ENCODE measurements at regions not wholly inside any gene's neighbourhood (a gene's known extent, or its start where the extent isn't known, plus 50 kb on each side); places are given as distances from the start of the nearest gene placed in this dataset.

DNA sequence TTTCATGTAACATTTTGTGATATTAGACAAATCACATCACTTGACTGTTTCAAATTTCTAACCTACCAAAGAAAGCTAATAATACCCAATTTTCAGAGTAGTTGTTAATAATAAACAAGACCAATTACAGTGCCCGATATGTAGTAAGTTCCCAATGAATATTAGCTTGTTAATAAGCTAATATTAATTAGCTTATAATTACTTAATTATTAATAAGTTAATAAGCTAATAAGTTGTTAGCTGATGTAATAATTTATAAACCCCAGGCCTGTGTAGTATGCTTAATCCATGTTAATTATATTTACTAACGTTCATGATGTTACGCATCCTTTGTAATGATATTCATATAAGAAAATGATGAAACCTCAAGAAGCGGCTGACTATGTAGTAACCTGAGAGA, 643.8 kb upstream of the KIRREL3 start:
- no peak for DNase-seq (ENCODE audit: low read depth in 2 of 2)

DNA sequence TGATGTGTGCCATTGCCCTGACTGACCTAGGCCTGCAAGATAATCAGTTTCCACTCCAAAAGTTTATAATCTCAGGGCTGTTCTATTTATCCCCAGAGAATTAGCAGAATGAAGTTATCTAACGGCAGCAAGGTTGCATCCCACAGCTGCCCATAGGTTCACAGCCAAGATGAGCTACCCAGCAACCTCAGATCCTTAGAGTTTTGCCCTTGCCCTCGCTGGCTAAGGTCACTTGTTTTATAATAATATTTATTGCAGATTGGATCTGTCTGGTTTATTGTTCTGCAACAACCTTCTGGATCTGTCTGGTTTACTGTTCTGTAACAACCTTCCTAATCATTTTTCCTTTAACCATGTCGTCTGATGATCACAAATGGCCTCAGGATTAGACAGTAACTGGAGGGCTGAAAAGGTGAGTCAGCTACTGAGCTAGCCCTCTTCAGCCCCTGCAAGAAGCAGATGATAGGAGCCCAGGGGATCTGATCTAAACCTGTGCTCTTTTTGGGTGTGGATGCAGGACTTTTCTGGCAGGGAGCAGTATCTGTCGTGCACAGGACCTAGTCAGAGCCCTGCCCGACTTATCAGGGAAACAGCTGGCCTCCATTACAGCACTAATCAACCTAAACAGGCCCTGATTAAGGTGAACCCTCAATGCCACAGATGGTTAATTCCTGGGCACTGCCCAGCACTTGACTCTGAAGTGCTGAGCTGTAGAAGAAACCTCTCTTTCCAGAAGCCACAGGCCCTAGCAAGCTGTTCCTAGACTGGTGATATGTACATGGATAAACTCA, 642.9 kb upstream of the KIRREL3 start:
- DNase-seq (ENCODE audit: low read depth in 2 of 2), result no peak

DNA sequence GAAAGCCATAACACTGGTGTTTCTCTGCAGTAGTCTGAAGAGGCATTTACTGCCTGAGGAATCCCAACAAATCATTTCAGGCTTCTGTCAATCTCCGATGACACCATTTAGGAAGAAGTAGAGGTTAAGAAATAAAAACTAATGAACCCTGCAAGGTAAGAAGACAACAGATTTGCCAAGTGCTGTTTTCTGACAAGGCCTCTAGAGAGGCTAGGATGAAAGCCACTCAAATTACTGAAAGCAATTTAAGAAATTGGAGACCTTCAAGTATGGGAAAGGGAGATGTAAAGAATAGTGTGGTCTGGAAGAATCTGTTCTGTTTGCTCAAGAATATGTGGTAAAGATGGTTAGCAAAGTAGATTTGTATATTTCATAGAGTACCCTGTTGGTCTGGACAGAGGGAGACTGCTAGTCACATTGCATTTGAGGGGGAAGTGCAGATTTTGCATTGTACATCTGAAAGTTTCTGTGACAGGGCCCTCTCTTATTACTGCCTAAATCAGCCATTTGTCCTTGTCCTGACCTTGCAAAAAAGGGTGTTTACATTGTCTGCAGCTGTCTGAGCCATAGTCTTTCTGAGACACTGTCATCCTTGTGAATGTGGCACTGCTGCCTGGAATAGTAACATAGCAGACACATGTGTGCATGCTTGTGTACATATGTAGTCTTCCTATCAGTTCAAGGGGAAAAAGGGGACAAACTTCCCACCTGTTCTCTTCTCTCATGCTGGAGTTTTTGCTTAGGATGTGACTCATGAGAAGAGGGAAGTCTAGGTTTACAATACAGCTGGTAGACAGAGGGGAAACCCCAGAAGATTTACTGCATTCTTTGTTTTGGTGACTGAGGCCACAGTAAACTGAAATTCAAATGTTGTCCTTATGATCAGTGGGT, 640.2 kb upstream of the KIRREL3 start:
- no peak for DNase-seq (ENCODE audit: low read depth in 2 of 2)

DNA sequence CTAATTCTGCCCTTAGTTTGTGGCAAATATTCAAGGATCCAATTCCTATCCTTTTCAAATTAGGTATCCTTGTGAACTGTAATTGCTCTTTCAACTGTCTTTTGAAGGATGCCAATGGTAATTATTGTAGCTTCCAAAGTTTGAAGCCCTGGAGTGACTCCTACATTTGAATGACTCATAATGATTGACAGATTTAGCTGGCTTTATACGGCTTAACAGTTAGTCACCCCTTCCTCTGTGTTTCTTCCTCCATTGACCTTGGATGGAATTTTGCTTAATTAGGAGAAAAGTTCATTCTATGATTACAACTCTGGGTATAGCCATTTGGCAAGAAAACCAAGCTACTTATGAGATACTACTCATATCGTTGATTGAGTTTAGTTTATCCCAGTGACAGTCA, 639.3 kb upstream of the KIRREL3 start:
- no peak for DNase-seq (ENCODE audit: low read depth in 2 of 2)

DNA sequence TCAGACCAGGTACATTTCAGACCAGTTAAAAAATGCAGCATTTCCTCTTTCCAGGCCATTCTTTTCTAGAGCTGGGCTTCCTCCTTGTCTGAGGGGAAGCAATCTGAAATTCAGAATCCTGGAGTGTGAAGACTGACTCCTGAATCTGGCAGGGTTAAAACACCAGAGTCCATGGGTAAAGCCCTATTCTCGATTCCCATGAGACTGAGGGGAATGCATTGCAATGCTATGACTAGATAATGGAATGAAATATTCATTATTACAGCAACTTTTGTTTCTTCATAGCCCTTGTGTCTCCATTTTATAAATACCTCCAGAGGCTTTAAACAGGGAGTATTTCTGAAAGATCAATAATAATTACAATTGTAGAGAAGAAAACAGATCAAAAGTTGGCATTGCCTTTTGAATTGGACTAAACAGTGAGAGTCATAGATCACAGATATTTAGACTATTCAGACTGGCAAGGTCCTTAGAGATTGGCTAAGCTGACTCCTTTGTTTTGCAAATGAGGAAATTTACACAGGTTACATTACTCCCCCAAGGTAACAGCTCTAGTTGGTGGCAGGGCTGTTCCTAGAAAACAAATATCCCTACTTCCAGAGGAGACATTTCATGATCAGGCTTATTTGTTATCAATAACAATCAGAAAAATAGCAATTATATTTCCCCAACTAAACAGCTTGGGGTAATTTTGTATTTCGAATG, 632.6 kb upstream of the KIRREL3 start:
- no peak for DNase-seq (ENCODE audit: low read depth in 2 of 2)

DNA sequence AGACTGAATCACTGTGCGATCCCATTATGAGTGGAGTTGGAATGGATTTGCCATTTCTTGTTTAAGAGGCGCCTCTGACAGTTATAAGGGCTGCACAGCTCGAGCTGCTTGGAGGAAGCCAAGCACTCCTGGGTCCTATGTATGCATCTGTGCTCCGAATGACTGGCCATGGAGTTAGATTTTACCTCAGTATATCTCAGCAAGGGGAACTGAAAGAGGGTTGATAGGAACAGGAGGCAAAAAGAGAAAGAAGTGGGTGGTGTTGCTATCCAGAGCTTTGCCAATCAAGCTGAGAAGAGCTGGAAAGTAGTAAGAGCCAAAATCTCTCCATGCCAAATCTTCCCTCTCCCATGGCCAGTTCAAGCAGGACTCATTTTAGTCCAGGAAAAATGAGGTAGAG, 632.0 kb upstream of the KIRREL3 start:
- no peak for DNase-seq (ENCODE audit: low read depth in 2 of 2)

DNA sequence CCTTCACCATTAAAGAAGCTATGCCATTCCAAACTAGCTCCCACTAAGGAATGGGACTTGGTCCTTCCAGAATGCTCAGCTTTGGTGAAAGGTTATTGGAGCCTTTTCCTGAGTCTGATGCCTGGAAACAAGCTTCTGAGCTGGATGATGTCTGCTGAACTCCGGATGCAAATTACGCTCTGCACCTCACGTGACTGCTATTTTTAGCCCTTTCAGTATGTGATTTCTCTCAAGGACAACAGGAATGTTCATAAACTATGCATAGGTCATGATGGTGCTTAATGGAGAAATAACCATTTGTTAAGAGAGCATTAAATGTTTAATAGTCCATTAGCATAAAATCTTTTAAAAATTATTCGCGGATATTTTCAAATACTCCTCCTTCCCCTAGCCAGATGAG, 631.4 kb upstream of the KIRREL3 start:
- DNase-seq (ENCODE audit: low read depth in 2 of 2), result no peak

DNA sequence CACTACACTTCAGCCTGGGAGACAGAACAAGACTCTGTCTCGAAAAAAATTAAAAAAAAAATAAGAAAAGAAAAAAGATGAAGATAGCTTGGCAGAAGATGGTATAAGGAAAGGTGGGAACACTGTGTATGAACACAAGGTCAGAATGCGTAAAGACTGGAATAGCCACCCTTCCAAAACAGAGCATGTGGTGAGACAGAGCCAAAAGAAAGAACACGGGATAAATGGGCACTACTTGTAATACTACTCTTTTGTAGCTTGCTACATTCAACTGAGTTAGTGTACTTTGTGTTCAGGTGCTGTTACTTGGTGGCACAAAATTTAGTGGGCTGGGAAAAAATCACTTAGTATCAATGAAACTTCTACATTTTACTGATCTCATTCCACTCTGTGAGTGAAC, 628.6 kb upstream of the KIRREL3 start:
- no peak for DNase-seq (ENCODE audit: low read depth in 2 of 2)

DNA sequence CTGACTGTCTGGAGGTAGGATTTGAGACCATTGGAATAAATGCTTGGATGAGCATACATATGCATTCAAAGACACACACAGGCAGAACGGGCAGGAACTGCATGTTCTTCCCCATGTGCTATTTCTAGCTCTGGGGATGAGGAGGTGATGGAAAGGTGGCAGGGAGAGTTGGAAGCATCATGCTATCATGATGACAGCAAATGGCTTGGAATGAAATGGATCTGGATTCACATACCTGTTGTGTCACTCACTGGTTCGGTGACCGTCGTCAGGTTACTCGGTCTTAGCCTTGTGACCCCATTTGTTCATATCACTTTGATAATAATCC, 627.9 kb upstream of the KIRREL3 start:
- DNase-seq (ENCODE audit: low read depth in 2 of 2), result no peak

DNA sequence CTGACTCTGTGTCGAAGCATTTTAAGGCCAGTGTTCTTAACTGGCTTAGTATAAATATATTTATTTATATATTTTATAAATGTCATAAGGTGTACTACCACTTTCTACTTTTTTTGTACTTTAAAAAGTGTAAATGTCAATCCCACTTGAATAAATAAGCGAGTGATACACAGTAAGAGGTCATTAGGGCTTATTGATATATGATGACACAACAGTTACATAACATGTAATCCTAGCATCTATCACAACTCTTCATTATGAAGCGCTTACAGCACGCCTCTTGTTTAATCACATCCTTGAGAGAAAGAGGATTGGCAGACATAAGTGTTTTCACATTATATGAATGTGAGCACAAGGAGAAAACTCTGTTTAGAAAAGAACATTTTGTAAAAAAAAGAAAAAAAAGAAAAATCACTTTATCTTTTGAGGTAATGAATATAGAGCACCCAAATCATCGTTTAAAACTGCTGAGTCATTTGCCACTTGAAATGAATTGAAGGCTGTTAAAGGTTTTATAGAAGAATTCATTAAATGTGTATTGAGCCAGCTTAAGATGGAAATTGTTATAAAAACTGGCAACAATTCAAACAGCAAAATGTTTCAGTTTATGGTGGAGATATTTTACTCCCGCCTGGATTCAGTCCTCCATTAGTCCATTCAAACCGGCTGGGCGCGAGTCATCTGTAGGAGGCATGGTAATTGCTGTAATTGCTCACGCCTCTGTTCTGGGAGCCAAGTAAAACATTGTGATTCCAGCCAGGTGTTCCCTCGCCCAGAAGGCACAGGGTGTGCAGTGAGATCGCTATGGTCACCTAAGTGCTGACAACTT, 627.3 kb upstream of the KIRREL3 start:
- DNase-seq (ENCODE audit: low read depth in 2 of 2), result no peak

DNA sequence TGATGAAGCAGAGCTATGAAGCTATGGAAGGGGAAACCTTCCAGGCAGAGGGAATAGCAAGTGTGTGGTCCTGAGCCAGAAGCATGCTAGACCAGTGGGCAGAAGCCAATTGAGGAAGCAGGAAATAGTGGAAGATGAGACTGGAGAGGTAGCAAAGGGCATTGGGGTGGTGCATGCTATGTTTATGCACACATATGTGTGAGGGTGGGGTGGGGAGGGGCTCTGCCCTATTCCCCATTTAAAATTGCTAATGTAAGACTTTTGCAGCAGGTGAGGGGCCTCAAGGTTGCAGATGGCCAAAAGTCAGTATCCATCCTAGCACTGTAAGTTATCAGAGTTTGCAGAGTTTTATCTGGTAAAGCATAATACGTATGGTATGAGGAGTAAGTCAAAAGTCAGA, 626.6 kb upstream of the KIRREL3 start:
- no peak for DNase-seq (ENCODE audit: low read depth in 2 of 2)

DNA sequence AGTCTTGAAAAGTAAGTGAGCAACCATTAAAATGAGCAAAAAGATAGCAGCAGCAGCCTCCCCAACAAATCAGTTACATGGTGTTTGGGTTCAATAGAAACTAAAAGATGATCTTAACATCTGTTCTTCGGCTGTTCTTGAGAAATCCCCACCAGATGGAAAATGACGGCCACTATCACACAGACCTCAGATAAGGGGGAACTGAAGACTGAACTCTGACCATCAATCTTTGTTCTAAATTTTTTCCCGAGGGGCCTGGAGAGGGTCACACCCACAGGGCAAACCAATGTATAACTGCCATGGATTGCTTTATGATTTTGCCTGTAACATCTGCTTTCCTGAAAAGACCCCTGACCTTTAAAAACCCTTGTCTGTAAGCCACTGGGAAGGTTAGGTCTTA, 624.8 kb upstream of the KIRREL3 start:
- DNase-seq (ENCODE audit: low read depth in 2 of 2), result no peak

DNA sequence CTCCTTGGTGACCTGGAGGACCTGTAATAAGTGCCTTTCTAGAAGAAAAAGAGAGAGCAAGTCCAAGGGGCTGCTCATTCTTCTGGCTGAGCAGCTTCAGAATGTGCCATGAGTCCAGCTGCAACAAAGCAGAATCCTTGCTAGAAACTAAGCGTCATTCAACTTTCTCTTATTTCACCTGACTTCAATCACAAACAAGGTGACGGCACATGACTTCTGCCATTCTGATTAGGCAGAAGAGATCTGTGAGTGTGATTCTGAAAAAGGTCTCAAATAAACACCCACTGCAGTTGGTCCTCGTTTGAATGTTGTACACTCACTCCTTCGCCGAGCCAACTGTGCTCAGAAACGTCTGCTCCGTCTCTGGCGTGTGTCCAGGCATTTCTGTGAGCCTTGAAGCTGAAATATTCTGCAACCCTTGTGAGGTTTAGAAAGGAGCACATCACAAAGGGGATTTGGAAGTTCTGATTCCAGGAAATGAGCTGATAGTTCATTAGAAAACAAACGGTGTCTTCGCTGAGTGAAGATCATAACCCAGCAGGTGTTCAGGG, 623.8 kb upstream of the KIRREL3 start:
- DNase-seq (ENCODE audit: low read depth in 2 of 2), result no peak

DNA sequence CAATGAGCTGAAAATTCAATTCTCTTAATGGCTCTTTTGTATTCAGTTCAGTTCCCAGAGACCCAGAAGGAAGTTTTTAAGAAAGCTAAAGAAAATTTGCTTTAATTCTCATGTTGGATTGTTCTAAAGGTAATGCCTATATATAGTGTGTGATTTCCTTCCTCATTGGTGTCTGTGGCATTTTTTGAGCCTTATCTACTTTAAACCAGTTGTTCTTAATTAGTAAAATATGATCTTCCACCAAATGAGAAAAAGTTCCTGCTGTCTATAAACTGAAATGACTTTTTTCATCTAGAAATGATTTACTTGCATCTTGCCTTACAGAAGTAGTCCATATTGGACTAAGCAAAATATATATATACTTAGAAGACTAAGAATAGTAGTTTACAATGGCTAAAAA, 622.1 kb upstream of the KIRREL3 start:
- no peak for DNase-seq (ENCODE audit: low read depth in 2 of 2)

DNA sequence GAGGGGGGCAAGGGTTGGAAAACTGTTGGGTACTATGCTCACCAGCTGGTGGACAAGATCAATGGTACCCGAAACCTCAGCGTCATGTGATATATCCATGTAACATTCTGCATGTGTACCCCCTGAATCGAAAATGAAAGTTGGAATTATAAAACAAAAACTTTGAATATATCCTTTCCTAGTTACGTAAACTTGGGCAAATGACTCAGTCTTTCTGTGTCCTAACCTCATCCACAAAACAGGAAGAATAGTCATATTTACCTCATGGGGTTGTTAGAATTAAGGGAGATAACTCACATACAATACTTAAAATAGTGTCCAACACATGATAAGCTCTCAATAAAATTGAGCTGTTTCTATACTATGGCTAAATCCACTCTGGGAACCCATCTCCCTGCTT, 620.1 kb upstream of the KIRREL3 start:
- DNase-seq (ENCODE audit: low read depth in 2 of 2), result no peak

DNA sequence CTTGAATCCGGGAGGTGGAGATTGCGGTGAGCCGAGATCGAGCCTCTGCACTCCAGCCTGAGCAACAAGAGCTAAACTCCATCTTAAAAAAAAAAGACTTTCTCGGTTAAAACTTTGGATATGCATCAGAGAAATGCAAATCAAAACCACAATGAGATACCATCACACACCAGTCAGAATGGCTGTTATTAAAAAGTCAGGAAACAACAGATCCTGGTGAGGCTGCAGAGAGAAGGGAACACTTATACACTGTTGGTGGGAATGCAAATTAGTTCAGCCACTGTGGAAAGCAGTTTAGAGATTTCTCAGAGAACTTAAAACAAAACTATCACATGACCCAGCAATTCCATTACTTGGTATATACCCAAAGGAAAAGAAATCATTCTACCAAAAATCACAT, 619.4 kb upstream of the KIRREL3 start:
- no peak for DNase-seq (ENCODE audit: low read depth in 2 of 2)

DNA sequence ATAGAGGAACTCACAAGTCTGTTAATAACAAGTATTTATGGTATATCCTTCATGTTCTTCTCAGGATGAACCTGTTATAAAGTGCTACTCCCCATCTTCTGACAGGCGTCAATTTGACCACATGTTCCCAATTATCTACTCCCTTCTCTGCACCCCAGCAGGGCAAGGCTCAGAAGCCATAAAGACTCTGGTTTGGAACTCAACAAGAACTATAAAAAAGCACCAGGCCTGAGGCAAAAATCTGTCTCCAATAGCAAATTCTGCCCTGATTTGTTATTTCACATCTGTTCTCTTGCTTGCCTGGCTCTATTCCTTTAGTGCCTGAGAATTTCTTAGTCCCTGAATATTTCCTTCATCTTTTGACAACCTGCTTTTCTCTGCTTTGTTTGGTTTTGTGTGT, 618.2 kb upstream of the KIRREL3 start:
- no peak for DNase-seq (ENCODE audit: low read depth in 2 of 2)

DNA sequence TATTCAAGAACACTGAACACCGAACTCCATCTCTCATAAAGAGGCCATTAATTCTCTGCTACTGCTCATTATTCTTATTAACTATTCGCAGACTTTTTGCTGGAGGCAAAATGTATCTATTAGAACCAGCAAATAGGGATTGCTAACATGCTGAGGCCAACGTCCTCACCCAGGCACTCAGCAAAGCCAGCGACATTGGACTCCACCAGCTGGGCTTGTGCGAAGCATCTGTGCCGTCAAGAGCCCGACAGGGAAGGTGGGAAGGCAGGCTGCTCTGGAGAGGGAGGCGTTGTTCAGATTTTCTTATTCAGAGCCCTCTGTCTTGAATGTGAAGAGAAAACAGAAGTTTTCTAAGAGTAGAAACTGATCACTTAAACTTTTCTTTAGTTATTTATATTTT, 615.6 kb upstream of the KIRREL3 start:
- DNase-seq (ENCODE audit: low read depth in 2 of 2), result no peak

DNA sequence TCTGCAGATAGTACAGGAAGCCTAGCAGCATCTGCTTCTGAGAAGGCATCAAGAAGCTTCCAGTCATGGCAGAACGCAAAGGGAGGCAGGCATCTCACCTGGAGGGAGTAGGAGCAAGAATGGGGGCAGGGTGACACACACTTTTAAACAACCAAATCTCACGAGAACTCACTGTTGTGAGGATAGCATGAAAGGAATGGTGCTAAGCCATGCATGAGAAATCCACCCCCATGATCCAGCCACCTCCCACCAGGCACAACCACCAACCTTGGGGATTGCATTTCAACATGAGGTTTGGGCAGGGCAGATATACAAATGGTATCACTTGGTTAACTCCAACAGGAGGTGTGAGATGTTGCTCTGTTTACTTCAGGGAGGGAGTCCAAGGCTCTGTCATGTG, 612.0 kb upstream of the KIRREL3 start:
- no peak for DNase-seq (ENCODE audit: low read depth in 2 of 2)

DNA sequence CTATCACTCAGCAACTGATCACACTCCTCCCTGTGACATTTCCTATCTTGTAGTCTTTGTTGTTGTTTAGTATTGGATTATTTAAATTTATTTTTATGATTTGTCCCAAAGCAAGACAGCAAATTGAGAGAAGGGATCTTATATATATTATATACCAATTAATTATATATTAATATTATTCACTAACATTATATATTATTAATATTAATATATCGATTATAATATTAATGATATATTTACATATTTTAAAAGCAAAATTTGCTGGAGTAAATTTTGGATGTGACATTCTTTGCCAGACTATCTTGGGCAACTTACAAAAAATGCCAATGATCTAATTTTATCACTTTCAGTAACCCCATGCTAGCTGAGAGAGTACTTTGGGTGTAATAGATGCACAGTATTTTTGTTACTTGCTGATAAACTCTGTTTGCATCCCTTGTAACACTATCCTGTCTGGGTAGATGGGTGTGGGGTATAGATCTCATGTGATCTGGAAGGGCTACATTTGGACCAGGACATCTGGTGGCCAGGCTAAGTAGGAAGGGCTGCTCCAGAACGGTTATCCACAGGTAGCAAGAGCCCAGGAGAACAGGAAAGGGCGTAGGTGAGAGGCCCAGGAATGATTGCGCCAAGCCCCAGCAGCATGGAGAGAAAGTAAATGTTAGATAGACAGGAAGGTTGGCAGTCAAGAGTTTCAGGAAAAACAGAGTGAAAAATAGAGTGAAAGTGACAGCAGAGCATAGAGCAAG, 608.6 kb upstream of the KIRREL3 start:
- no peak for DNase-seq (ENCODE audit: low read depth in 2 of 2)
